ENCODE measurements at regions not wholly inside any gene's neighbourhood (a gene's known extent, or its start where the extent isn't known, plus 50 kb on each side); places are given as distances from the start of the nearest gene placed in this dataset.

DNA sequence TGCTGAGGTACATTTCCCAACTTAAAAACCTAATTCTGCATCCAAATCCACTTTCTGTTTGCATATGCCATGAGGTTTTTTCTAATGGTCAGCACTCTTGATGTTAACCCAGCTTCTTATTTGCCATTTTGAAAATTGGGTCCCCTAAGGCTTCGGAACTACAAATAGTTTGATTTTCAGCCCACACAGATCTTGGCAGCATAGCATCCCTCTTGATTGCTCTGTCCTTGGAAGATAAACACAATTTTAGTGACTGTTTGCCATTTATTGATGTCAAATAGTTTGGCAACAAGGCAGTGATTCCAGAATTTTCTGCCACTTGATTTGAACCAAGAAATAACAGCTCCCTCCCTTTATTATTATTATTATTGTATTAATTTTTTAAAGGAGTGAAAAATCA, 696.9 kb downstream of the RAB28 start:
- H3K9me3 ChIP-seq (replicated peaks; ENCODE audit: low read length): peaks cover 4% of the 10 kb centered on the region
- no peak overlapping the region for H3K4me3 ChIP-seq (ENCODE audit: low read length)
- no peak overlapping the region for H3K9ac ChIP-seq (ENCODE audit: low read depth, low read length)
- no peak overlapping the region for H3K4me2 ChIP-seq (ENCODE audit: low read length)
- no peaks in the 10 kb centered on the region for H3K4me1 ChIP-seq (ENCODE audit: control insufficient read depth, insufficient read depth, low read length)
- H3K36me3 ChIP-seq (ENCODE audit: insufficient read depth, low read length): no peaks in the 10 kb centered on the region
- no peaks in the 10 kb centered on the region for H3K27me3 ChIP-seq (ENCODE audit: control insufficient read depth, insufficient read depth, low read length)

DNA sequence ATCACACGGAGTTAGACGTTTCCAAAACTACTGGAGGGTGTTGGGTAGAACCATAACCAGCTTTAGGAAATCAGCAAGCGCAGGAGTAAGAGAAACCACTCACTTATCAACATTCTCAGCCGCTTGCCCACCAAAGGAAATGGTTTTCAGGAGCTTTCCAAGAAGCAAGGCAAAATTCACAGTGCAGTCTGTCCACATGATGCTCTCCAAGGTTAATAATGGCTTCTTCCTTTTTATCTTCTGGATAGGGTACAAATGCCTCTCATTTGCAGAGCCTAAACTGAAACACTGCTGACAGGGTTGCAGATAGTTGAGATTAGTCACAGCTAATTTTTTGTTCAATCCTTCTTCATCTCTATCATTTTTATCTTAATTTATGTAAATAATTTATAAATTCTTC, 705.4 kb downstream of the RAB28 start:
- H3K27me3 ChIP-seq (ENCODE audit: control insufficient read depth, insufficient read depth, low read length): no peaks in the 10 kb centered on the region
- H3K9ac ChIP-seq (ENCODE audit: low read depth, low read length): no peak overlapping the region
- H3K36me3 ChIP-seq (ENCODE audit: insufficient read depth, low read length): no peaks in the 10 kb centered on the region
- H3K9me3 ChIP-seq (replicated peaks; ENCODE audit: low read length): peaks cover 6% of the 10 kb centered on the region
- H3K4me1 ChIP-seq (ENCODE audit: control insufficient read depth, insufficient read depth, low read length): no peaks in the 10 kb centered on the region
- no peak overlapping the region for H3K4me2 ChIP-seq (ENCODE audit: low read length)
- H3K4me3 ChIP-seq (ENCODE audit: low read length): no peak overlapping the region

DNA sequence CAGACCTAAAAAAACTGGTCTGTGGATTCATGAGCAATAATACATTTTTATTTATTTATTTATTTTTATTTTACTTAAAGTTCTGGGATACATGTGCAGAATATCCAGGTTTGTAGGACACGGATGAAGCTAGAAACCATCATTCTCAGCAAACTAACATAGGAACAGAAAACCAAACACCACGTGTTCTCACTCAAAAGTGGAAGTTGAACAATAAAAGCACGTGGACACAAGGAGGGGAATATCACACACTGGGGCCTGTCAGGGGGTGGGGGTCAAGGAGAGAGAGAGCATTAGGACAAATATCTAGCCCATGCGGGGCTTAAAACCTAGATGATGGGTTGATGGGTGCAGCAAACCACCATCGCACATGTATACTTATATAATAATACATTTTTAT, 705.9 kb downstream of the RAB28 start:
- Histone ChIP-seq H3K4me3 (ENCODE audit: low read length) (no peak overlapping the region), H3K9ac (ENCODE audit: low read depth, low read length) (no peak overlapping the region), H3K9me3 (replicated peaks; ENCODE audit: low read length) (peaks cover 5% of the 10 kb centered on the region), H3K36me3 (ENCODE audit: insufficient read depth, low read length) (no peaks in the 10 kb centered on the region), H3K4me1 (ENCODE audit: control insufficient read depth, insufficient read depth, low read length) (no peaks in the 10 kb centered on the region), H3K4me2 (ENCODE audit: low read length) (no peak overlapping the region), H3K27me3 (ENCODE audit: control insufficient read depth, insufficient read depth, low read length) (no peaks in the 10 kb centered on the region)

DNA sequence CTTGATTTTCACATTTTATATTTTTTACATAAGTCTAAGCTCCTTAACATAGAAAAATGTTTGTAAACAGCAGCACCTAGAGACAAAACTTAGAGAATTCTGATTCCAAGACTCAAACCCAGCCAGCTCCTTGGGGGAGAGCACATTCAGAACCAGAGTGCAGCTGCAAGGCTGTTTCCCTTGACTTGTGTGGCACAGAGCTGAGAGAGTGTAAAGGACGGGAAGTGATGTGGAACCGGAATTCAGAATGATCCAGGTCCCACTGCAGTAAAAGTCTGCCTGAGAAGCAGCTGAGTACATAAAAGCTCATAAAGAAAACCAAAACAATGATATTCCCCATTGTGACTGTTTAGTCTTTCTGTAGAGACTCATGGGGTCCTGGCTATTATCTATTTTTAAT, 713.8 kb downstream of the RAB28 start:
- Histone ChIP-seq H3K4me2 (ENCODE audit: low read length) (no peak overlapping the region), H3K9ac (ENCODE audit: low read depth, low read length) (no peak overlapping the region), H3K27me3 (ENCODE audit: control insufficient read depth, insufficient read depth, low read length) (no peaks in the 10 kb centered on the region), H3K36me3 (ENCODE audit: insufficient read depth, low read length) (no peaks in the 10 kb centered on the region), H3K9me3 (replicated peaks; ENCODE audit: low read length) (no peaks in the 10 kb centered on the region), H3K4me1 (ENCODE audit: control insufficient read depth, insufficient read depth, low read length) (no peaks in the 10 kb centered on the region), H3K4me3 (ENCODE audit: low read length) (no peak overlapping the region)

DNA sequence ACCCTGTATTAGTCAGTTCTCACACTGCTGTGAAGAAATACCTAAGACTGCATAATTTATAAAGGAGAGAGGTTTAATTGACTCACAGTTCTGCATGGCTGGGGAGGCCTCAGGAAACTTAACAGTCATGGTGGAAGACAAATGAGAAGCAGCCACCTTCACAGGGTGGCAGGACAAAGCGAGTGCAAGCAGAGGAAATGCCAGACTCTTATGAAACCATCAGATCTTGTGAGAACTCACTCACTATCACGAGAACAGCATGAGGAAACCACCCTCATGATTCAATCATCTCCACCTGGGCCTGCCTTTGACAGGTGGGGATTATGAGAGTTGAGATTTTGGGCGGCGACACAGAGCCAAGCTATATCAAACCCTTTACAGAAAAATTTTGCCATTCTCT, 722.4 kb downstream of the RAB28 start:
- H3K36me3 ChIP-seq (ENCODE audit: insufficient read depth, low read length): no peaks in the 10 kb centered on the region
- no peaks in the 10 kb centered on the region for H3K27me3 ChIP-seq (ENCODE audit: control insufficient read depth, insufficient read depth, low read length)
- no peaks in the 10 kb centered on the region for H3K9me3 ChIP-seq (replicated peaks; ENCODE audit: low read length)
- no peak overlapping the region for H3K4me2 ChIP-seq (ENCODE audit: low read length)
- no peak overlapping the region for H3K4me3 ChIP-seq (ENCODE audit: low read length)
- H3K4me1 ChIP-seq (ENCODE audit: control insufficient read depth, insufficient read depth, low read length): no peaks in the 10 kb centered on the region
- no peak overlapping the region for H3K9ac ChIP-seq (ENCODE audit: low read depth, low read length)

DNA sequence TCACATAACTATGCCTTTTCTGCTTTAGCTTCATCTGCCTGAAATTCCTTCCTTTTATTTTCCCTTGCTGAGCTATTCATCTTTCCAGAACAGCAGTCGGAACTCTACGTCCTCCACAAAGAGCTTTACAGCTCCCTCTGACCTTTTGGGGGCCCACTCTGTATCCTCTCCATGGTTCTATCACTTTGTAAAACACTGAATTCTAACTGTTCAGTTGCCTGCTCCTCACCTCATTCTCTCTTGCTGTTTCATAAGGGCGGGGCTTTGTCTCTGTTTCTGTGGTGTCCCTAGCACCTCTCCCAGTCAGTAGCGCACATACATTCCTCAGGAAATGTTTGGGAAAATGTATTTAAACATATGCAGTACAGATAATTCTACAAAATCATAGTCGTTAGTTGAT, 737.0 kb downstream of the RAB28 start:
- Histone ChIP-seq H3K9me3 (replicated peaks; ENCODE audit: low read length) (no peaks in the 10 kb centered on the region), H3K36me3 (ENCODE audit: insufficient read depth, low read length) (no peaks in the 10 kb centered on the region), H3K27me3 (ENCODE audit: control insufficient read depth, insufficient read depth, low read length) (no peaks in the 10 kb centered on the region), H3K4me1 (ENCODE audit: control insufficient read depth, insufficient read depth, low read length) (no peaks in the 10 kb centered on the region), H3K4me2 (ENCODE audit: low read length) (no peak overlapping the region), H3K4me3 (ENCODE audit: low read length) (no peak overlapping the region), H3K9ac (ENCODE audit: low read depth, low read length) (no peak overlapping the region)

DNA sequence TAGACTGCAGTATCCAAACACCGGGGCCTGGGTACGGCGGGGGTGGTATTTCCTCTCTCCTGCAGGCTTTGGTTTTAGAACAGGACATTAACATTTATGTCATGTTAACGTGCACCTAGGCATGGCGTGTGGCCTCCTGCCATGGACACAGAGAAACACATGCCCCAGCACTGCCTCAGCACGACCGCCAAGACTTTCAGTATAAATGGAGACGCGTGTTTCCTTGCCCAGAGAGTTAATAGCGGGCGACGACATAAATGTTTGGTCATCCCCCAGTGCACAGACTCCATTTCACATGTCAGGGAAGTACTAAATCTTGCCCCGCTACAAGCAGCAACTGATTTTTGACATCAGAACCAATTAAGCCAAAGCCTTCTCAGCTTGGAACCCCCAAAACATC, 737.9 kb downstream of the RAB28 start:
- H3K9me3 ChIP-seq (replicated peaks; ENCODE audit: low read length): no peaks in the 10 kb centered on the region
- H3K36me3 ChIP-seq (ENCODE audit: insufficient read depth, low read length): no peaks in the 10 kb centered on the region
- no peak overlapping the region for H3K9ac ChIP-seq (ENCODE audit: low read depth, low read length)

DNA sequence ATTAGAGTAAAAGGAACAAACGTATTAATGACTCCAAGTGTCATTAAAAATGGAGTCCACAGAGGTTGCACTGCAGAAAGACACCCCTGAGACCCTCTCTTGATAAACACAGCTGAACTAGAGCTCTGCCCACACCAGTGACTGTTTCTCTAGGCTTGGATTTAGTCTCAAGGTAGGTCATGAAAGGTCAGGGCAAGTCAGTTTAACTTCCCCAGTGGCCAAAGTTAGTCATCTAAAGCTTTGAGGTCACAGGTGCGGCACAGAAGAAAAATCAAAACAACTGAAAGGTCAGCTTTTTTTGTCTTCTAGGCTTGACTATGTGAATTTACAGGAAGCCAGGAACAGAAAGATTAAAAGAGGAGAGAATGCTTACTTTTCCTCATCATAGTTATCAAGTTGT, 749.6 kb downstream of the RAB28 start:
- Histone ChIP-seq H3K4me1 (ENCODE audit: control insufficient read depth, insufficient read depth, low read length) (no peaks in the 10 kb centered on the region), H3K4me3 (ENCODE audit: low read length) (no peak overlapping the region), H3K4me2 (ENCODE audit: low read length) (no peak overlapping the region), H3K27me3 (ENCODE audit: control insufficient read depth, insufficient read depth, low read length) (no peaks in the 10 kb centered on the region), H3K9me3 (replicated peaks; ENCODE audit: low read length) (no peaks in the 10 kb centered on the region), H3K36me3 (ENCODE audit: insufficient read depth, low read length) (no peaks in the 10 kb centered on the region), H3K9ac (ENCODE audit: low read depth, low read length) (no peak overlapping the region)

More for the DNA sequence above, 737.9 kb downstream of the RAB28 start:
- no peak overlapping the region for H3K4me3 ChIP-seq (ENCODE audit: low read length)
- H3K4me1 ChIP-seq (ENCODE audit: control insufficient read depth, insufficient read depth, low read length): no peaks in the 10 kb centered on the region
- H3K4me2 ChIP-seq (ENCODE audit: low read length): no peak overlapping the region
- no peaks in the 10 kb centered on the region for H3K27me3 ChIP-seq (ENCODE audit: control insufficient read depth, insufficient read depth, low read length)

DNA sequence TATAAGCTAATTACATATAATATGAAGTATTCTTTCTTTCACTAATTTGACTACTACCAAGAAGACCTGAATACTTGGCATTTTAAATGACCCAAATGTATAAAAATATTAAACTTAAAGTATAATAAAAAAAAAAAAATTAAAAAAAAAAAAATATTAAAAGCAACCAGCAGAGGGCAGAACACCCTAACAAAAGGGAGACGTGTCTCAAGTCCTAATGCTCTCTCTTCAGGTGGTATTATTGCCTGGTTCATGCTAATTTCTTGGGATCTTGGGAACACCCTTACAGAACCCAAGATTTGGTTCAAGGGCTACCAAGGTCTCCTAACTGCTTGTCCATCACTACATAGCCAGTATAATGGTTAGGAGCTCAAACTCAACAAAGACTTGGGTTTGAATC, 754.8 kb downstream of the RAB28 start:
- H3K4me3 ChIP-seq (ENCODE audit: low read length): no peak overlapping the region
- no peaks in the 10 kb centered on the region for H3K9me3 ChIP-seq (replicated peaks; ENCODE audit: low read length)
- no peak overlapping the region for H3K4me2 ChIP-seq (ENCODE audit: low read length)
- H3K4me1 ChIP-seq (ENCODE audit: control insufficient read depth, insufficient read depth, low read length): no peaks in the 10 kb centered on the region
- no peaks in the 10 kb centered on the region for H3K27me3 ChIP-seq (ENCODE audit: control insufficient read depth, insufficient read depth, low read length)
- no peaks in the 10 kb centered on the region for H3K36me3 ChIP-seq (ENCODE audit: insufficient read depth, low read length)
- no peak overlapping the region for H3K9ac ChIP-seq (ENCODE audit: low read depth, low read length)

DNA sequence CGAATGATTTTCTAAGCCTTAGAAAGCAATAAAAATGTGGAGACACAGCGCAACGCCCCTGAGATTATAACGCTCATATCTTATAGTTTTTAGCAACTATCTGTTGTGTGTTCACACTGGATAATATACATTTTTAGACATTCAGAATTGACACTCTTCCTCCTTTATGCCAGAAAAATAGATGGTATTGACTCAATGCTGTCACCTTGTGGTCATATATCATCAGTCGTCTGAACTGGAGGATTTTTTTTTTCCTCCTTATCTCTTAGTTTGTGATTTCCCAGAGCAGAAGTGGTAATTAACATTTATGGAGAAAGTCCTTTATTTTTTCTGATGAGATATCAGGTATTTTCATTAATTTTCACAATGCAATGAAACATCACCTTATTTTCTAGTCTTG, 759.6 kb downstream of the RAB28 start:
- Histone ChIP-seq H3K9ac (ENCODE audit: low read depth, low read length) (no peak overlapping the region), H3K4me3 (ENCODE audit: low read length) (no peak overlapping the region), H3K36me3 (ENCODE audit: insufficient read depth, low read length) (no peaks in the 10 kb centered on the region), H3K4me1 (ENCODE audit: control insufficient read depth, insufficient read depth, low read length) (no peaks in the 10 kb centered on the region), H3K27me3 (ENCODE audit: control insufficient read depth, insufficient read depth, low read length) (no peaks in the 10 kb centered on the region), H3K4me2 (ENCODE audit: low read length) (no peak overlapping the region), H3K9me3 (replicated peaks; ENCODE audit: low read length) (no peaks in the 10 kb centered on the region)

DNA sequence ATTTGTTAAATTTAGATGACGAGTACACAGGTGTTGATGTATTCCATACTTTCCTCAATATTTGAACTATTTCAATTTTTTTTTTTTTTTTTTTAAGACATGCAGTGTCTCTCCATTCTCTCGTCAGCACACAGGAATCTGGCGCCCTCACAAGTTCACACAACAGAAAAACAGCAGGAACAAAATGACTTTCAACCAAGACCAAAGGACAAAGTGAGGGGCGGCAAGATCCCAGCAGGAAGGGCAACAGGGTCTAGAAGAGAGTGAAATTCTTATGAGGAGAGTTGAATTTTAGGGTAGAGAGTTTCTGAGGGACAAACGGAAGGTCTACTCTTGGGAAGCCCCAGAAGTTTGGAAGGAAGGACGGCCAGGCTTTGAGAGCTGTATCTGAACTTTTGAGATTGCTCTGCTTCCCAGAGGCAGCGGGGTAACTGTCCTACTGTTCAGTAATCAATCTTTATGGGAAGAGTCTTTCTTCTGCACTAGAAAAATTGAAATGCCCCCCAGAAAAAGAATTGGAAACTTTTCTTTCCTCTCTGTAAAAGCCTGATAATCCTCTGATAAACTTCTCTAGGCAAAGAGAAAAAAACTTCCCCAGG, 760.2 kb downstream of the RAB28 start:
- H3K4me1 ChIP-seq (ENCODE audit: control insufficient read depth, insufficient read depth, low read length): no peaks in the 10 kb centered on the region
- no peak overlapping the region for H3K9ac ChIP-seq (ENCODE audit: low read depth, low read length)
- no peaks in the 10 kb centered on the region for H3K36me3 ChIP-seq (ENCODE audit: insufficient read depth, low read length)
- no peaks in the 10 kb centered on the region for H3K27me3 ChIP-seq (ENCODE audit: control insufficient read depth, insufficient read depth, low read length)
- H3K4me3 ChIP-seq (ENCODE audit: low read length): no peak overlapping the region
- no peak overlapping the region for H3K4me2 ChIP-seq (ENCODE audit: low read length)
- no peaks in the 10 kb centered on the region for H3K9me3 ChIP-seq (replicated peaks; ENCODE audit: low read length)

DNA sequence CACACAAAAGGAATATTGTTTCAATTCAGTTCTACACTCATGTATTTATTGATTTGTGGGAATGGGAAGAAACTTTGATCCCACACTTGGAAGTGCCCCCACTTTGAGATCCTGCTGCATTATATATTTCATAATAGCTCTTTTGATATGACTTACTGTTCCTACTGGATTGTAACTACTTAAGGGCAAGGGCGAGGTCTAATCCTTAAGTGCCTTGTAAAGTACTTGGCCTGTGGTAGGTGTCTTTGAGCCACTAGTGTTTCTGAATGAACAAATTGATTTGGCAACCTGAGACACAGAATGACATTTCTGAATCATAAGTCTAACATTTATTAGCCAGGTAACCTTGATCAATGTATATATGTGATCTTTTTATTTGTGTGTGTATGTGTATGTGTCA, 767.2 kb downstream of the RAB28 start:
- Histone ChIP-seq H3K4me1 (ENCODE audit: control insufficient read depth, insufficient read depth, low read length) (no peaks in the 10 kb centered on the region), H3K4me2 (ENCODE audit: low read length) (no peak overlapping the region), H3K9ac (ENCODE audit: low read depth, low read length) (no peak overlapping the region), H3K4me3 (ENCODE audit: low read length) (no peak overlapping the region), H3K9me3 (replicated peaks; ENCODE audit: low read length) (peaks cover under 1% of the 10 kb centered on the region), H3K27me3 (ENCODE audit: control insufficient read depth, insufficient read depth, low read length) (no peaks in the 10 kb centered on the region), H3K36me3 (ENCODE audit: insufficient read depth, low read length) (no peaks in the 10 kb centered on the region)
